ENCODE measurements at regions not wholly inside any gene's neighbourhood (a gene's known extent, or its start where the extent isn't known, plus 50 kb on each side); places are given as distances from the start of the nearest gene placed in this dataset.

GRCh38 chr21:36539434-36540150 lies 59.7 kb upstream of the CLDN14 start:
- ATAC-seq (no peak), DNase-seq (no peak)
- no peaks in the 10 kb centered on the region for H3K36me3 ChIP-seq (ENCODE audit: low read depth)
- TF ChIP-seq CTCF (IDR thresholded peaks at IDR 0.05): no peak
- no peaks in the 10 kb centered on the region for H3K9me3 ChIP-seq
- H3K4me3 ChIP-seq: no peak overlapping the region
- intact Hi-C loops (cut with DNase I, micrococcal nuclease): no loop called here
- H3K4me1 ChIP-seq (ENCODE audit: low read depth): no peaks in the 10 kb centered on the region

DNA sequence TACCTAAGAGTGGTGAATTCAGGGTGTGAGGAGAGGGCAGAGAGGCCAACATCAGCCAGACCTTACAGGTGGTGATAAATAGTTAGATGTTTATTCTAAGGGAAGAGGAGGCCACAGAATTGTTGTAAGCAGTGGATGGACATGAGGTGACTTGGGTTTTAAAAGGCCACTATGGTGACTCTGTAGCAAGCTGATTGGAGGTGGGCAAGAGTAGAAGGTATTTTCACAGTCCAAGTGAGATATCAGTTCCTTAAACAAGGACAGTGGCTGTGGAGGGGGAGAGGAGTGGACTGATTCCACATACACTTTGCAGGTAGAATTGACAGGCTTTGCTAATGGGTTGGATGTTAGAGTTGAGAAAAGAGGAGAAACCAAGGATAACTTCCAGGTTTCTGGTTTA lies 60.8 kb upstream of the CLDN14 start:
- Histone ChIP-seq H3K36me3 (ENCODE audit: low read depth) (no peaks in the 10 kb centered on the region), H3K4me1 (ENCODE audit: low read depth) (no peaks in the 10 kb centered on the region), H3K9me3 (no peaks in the 10 kb centered on the region), H3K4me3 (no peak overlapping the region)
- intact Hi-C loops (cut with DNase I, micrococcal nuclease): no loop called here
- no peak for ATAC-seq
- DNase-seq: no peak
- no peak for TF ChIP-seq CTCF (IDR thresholded peaks at IDR 0.05)

GRCh38 chr21:36541721-36542139 lies 61.8 kb upstream of the CLDN14 start:
- H3K4me1 ChIP-seq (ENCODE audit: low read depth): no peaks in the 10 kb centered on the region
- no peaks in the 10 kb centered on the region for H3K9me3 ChIP-seq
- TF ChIP-seq CTCF (IDR thresholded peaks at IDR 0.05): no peak
- H3K36me3 ChIP-seq (ENCODE audit: low read depth): no peaks in the 10 kb centered on the region
- intact Hi-C loops (cut with DNase I, micrococcal nuclease): no loop called here
- ATAC-seq (no peak), DNase-seq (no peak)
- H3K4me3 ChIP-seq: no peak overlapping the region

DNA sequence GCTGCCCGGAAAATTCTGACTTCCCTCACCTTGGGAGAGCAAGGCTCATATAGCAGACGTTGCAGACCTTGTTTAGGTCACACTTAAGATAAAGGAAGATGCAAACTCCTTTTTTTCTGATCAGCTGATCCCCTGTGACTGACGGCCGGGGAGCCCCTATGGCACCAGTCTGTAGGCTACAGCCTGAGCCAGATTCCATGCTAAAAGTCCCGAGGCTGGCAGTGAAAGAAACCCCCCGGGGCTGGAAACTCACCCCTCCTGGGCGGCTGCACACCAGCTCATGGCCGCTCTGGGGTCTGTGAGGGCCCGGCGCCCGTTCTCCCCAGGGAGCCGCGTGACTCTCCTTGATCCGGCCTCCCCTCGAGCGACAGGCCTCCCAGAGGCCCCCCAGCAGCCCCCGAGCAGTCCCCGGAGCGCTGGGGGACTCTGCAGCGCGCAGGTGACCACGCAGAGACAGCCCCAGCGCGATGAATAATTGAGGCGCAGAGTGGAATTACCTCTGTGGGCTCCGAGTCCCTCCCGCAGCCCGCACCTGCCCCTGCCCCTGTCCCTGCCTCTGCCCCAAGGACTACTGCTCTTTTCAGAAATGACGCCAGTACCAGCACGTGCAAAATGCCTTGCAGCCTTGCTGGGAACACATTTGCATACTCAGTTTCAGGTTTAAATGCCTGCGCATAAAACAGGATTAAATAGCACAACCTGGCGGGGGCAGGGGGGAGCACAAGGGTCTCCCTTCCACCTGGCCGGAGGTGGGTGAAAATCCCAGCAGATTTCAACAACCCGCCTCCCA lies 62.6 kb upstream of the CLDN14 start:
- Histone ChIP-seq H3K4me3 (no peak overlapping the region), H3K36me3 (ENCODE audit: low read depth) (no peaks in the 10 kb centered on the region), H3K9me3 (no peaks in the 10 kb centered on the region), H3K4me1 (ENCODE audit: low read depth) (no peaks in the 10 kb centered on the region)
- TF ChIP-seq CTCF (IDR thresholded peaks at IDR 0.05): no peak
- intact Hi-C loops (cut with DNase I, micrococcal nuclease): no loop called here
- DNase-seq: peak in 1 of 3 donors; percentile 4
- peak; percentile 25 for ATAC-seq

GRCh38 chr21:36543924-36544323 lies 64.0 kb upstream of the CLDN14 start:
- H3K4me3 ChIP-seq: no peak overlapping the region
- no peaks in the 10 kb centered on the region for H3K4me1 ChIP-seq (ENCODE audit: low read depth)
- no peak for TF ChIP-seq CTCF (IDR thresholded peaks at IDR 0.05)
- no peak for ATAC-seq
- no peaks in the 10 kb centered on the region for H3K9me3 ChIP-seq
- intact Hi-C loops (cut with DNase I, micrococcal nuclease): no loop called here
- H3K36me3 ChIP-seq (ENCODE audit: low read depth): no peaks in the 10 kb centered on the region
- DNase-seq: no peak
